Caco-2 (cell line): ENCODE measurements at regions not wholly inside any gene's neighbourhood (a gene's known extent, or its start where the extent isn't known, plus 50 kb on each side); places are given as distances from the start of the nearest gene placed in this dataset.

ENCODE experiments used
- BruUV-seq: library from RNA; stranded (reverse); fragments of 400-500 nt; replicated peaks from 2 replicates; lab custom pipeline; 2021; lab: Mats Ljungman, UMichigan
- CTCF ChIA-PET: fragments of 300-600 bp; sonication (Branson Sonifier 250); formaldehyde crosslinking; loops from one replicate; lab custom pipeline; 2022; ENCODE audit warnings: antibody characterized with exemption; lab: Charles Lee
- POLR2A ChIA-PET: fragments of 300-600 bp; sonication (Branson Sonifier 250); formaldehyde crosslinking; loops from one replicate; lab custom pipeline; 2022; ENCODE audit warnings: antibody characterized with exemption; lab: Charles Lee
- DNase-seq, 2 experiments: peaks; one replicate each; pipeline versions ENCODE4 v3.0.0 to v3.0.0-alpha.2; 2020 to 2022
- H3K27me3 ChIP-seq: replicated peaks from 2 replicates; pipeline ENCODE4 v1.6.0; 2011; ENCODE audit warnings: low read length; ENCODE audit not compliant: control insufficient read depth, insufficient read depth
- H3K36me3 ChIP-seq: 2 replicates; pipeline ENCODE4 v1.5.1; 2011; ENCODE audit warnings: low read length; ENCODE audit not compliant: control insufficient read depth, insufficient read depth
- H3K4me1 ChIP-seq: fragments of 250-450 bp; sonication (Bioruptor Pico); 2 replicates; pipeline ENCODE4 v1.5.1; 2020; ENCODE audit warnings: mild to moderate bottlenecking
- H3K4me3 ChIP-seq: 2 replicates; pipeline ENCODE4 v1.5.1; 2011; ENCODE audit warnings: low read depth, mild to moderate bottlenecking, control low read depth, low read length
- H3K9me3 ChIP-seq: fragments of 250-450 bp; sonication (Bioruptor Pico); 2 replicates; pipeline ENCODE4 v1.5.1; 2020; ENCODE audit warnings: mild to moderate bottlenecking, moderate library complexity
- H3K27ac Mint-ChIP-seq: one replicate; pipeline ENCODE4 v1.8.0; 2022; ENCODE audit warnings: mixed read lengths; ENCODE audit not compliant: unreplicated experiment
- H3K27me3 Mint-ChIP-seq: one replicate; pipeline ENCODE4 v1.8.0; 2022; ENCODE audit warnings: mixed read lengths; ENCODE audit not compliant: insufficient read depth, unreplicated experiment
- H3K36me3 Mint-ChIP-seq: one replicate; pipeline ENCODE4 v1.8.0; 2022; ENCODE audit warnings: mild to moderate bottlenecking, mixed read lengths; ENCODE audit not compliant: insufficient read depth, unreplicated experiment
- H3K4me1 Mint-ChIP-seq: one replicate; pipeline ENCODE4 v1.8.0; 2022; ENCODE audit warnings: low read depth, mixed read lengths; ENCODE audit not compliant: unreplicated experiment
- H3K4me3 Mint-ChIP-seq: one replicate; pipeline ENCODE4 v1.8.0; 2022; ENCODE audit warnings: mild to moderate bottlenecking, moderate library complexity, mixed read lengths; ENCODE audit not compliant: unreplicated experiment
- H3K9me3 Mint-ChIP-seq: one replicate; pipeline ENCODE4 v1.8.0; 2022; ENCODE audit warnings: mixed read lengths; ENCODE audit not compliant: unreplicated experiment
- CTCF ChIP-seq, 2 experiments: fragments of 200-600 bp in 1 of 2; IDR thresholded peaks; 1 replicate in 1 of 2; 2 replicates in 1 of 2; pipeline versions ENCODE4 v1.5.1 to v1.8.0; 2011 to 2022; ENCODE audit warnings: antibody characterized with exemption in 1 of 2, control low read depth in 1 of 2, inconsistent platforms in 1 of 2, low read depth in 1 of 2, low read length in 1 of 2, mild to moderate bottlenecking in 1 of 2, moderate library complexity in 1 of 2; ENCODE audit not compliant: insufficient read depth in 1 of 2, severe bottlenecking in 1 of 2, unreplicated experiment in 1 of 2
- intact Hi-C: fragments of 100-400 bp; cut with micrococcal nuclease; formaldehyde crosslinking; loops from one replicate; pipeline ENCODE4 v1.10.0; 2022; ENCODE audit not compliant: unreplicated experiment

- Histone ChIP-seq H3K9me3 (no peaks in the 10 kb centered on the region), H3K27me3 (no peaks in the 10 kb centered on the region), H3K36me3 (no peaks in the 10 kb centered on the region), H3K4me3 (no peak overlapping the region), H3K4me1 (no peaks in the 10 kb centered on the region)
- no TSS peak for BruUV-seq
- Mint-ChIP-seq H3K4me1 (no peaks in the 10 kb centered on the region), H3K4me3 (no peak overlapping the region), H3K27ac (no peak overlapping the region), H3K27me3 (peaks cover 2% of the 10 kb centered on the region), H3K36me3 (no peaks in the 10 kb centered on the region), H3K9me3 (no peaks in the 10 kb centered on the region)
- no peak for TF ChIP-seq CTCF (IDR thresholded peaks at IDR 0.05; ENCODE audit: insufficient read depth in 1 of 2, low read depth in 1 of 2, low read length in 1 of 2, severe bottlenecking in 1 of 2, unreplicated experiment in 1 of 2)
- POLR2A ChIA-PET = no interaction called here
- CTCF ChIA-PET = no interaction called here
- intact Hi-C loops = no loop called here
- no peak for DNase-seq
These were observed 464.2 kb upstream of the B3GAT1 start for GRCh38 chr11:134876226-134876625.

DNA sequence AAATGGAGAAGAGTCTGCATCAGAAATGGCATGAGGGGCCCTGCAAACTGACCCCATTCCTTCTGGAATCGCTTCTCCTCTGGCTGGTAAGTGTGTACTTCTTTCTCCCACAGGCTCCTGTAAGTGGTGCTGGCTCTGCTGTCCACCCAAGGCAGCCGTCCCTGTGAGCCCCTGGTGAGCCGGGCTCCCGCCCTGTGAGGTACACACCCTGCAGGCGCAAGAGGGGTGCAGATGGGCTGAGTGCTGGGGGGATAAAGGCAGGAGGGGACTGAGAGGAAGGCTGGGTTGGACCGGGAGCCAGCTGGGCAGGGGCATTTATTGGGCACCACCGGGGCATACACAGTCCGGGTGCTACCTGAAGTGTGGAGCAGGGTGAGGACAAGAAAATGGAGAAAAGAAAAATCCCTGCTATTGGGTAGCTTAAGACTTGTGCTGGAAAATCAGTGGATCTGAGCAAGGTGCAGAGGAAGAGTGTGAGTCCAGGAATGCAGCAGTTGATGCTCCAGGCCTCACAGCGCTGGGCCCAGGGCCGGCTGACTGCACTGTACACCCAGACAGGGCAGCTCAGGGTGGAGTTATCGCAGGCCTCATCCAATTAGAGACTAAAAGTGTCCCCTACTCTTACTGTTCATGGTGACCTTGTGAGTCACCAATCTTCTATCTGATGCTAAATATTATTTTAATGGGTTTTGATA lies 455.1 kb upstream of the B3GAT1 start:
- Mint-ChIP-seq H3K27ac (peak overlapping the region; percentile 5), H3K36me3 (peaks cover 9% of the 10 kb centered on the region), H3K4me3 (no peak overlapping the region), H3K9me3 (no peaks in the 10 kb centered on the region), H3K4me1 (peaks cover 42% of the 10 kb centered on the region), H3K27me3 (no peaks in the 10 kb centered on the region)
- DNase-seq = no peak
- Histone ChIP-seq H3K27me3 (no peaks in the 10 kb centered on the region), H3K4me3 (no peak overlapping the region), H3K36me3 (no peaks in the 10 kb centered on the region), H3K9me3 (no peaks in the 10 kb centered on the region), H3K4me1 (peaks cover 32% of the 10 kb centered on the region)
- intact Hi-C loops = loop anchor here (10.0 kb wide), 1 partner anchor 602 kb away; no protein-coding TSS in a partner anchor
- no peak for TF ChIP-seq CTCF (IDR thresholded peaks at IDR 0.05; ENCODE audit: insufficient read depth in 1 of 2, low read depth in 1 of 2, low read length in 1 of 2, severe bottlenecking in 1 of 2, unreplicated experiment in 1 of 2)
- no TSS peak for BruUV-seq
- ChIA-PET POLR2A (no interaction called here), CTCF (interaction anchor here (1.1 kb wide), 1 partner anchor 179 kb away, joined by 3 read pairs; no protein-coding TSS in a partner anchor)

- H3K4me1 Mint-ChIP-seq = peaks cover 47% of the 10 kb centered on the region
- H3K27ac Mint-ChIP-seq = peak overlapping the region; percentile 5
- H3K9me3 Mint-ChIP-seq = peaks cover 3% of the 10 kb centered on the region
- peaks cover 9% of the 10 kb centered on the region for H3K36me3 Mint-ChIP-seq
- BruUV-seq = no TSS peak
- H3K4me1 ChIP-seq = peaks cover 39% of the 10 kb centered on the region
- intact Hi-C loops = loop anchor here (10.0 kb wide), 1 partner anchor 601 kb away; no protein-coding TSS in a partner anchor
- DNase-seq = no peak
- H3K4me3 Mint-ChIP-seq = no peak overlapping the region
- no peaks in the 10 kb centered on the region for H3K9me3 ChIP-seq
- ChIA-PET CTCF (interaction anchor here (1.1 kb wide), 1 partner anchor 180 kb away, joined by 3 read pairs; no protein-coding TSS in a partner anchor), POLR2A (no interaction called here)
- H3K36me3 ChIP-seq = no peaks in the 10 kb centered on the region
- no peaks in the 10 kb centered on the region for H3K27me3 Mint-ChIP-seq
- no peak overlapping the region for H3K4me3 ChIP-seq
- H3K27me3 ChIP-seq = no peaks in the 10 kb centered on the region
- TF ChIP-seq CTCF (IDR thresholded peaks at IDR 0.05; ENCODE audit: insufficient read depth in 1 of 2, low read depth in 1 of 2, low read length in 1 of 2, severe bottlenecking in 1 of 2, unreplicated experiment in 1 of 2) = no peak
These were observed 454.2 kb upstream of the B3GAT1 start for GRCh38 chr11:134866215-134866614.
